ENCODE measurements at regions not wholly inside any gene's neighbourhood (a gene's known extent, or its start where the extent isn't known, plus 50 kb on each side); places are given as distances from the start of the nearest gene placed in this dataset.

GRCh38 chr1:38277646-38278045, 231.1 kb upstream of the POU3F1 start:
- DNase-seq, result no peak

- DNase-seq, result no peak
Measured at GRCh38 chr1:38275960-38276359, 229.4 kb upstream of the POU3F1 start.

GRCh38 chr1:38274974-38275373, 228.4 kb upstream of the POU3F1 start:
- DNase-seq, result no peak

GRCh38 chr1:38273196-38273804, 226.7 kb upstream of the POU3F1 start:
- DNase-seq, result no peak

- no peak for DNase-seq
Measured at GRCh38 chr1:38272515-38272914, 225.9 kb upstream of the POU3F1 start.

GRCh38 chr1:38270849-38271633, 224.4 kb upstream of the POU3F1 start:
- DNase-seq, result no peak

GRCh38 chr1:38269923-38270848, 223.6 kb upstream of the POU3F1 start:
- DNase-seq, result no peak

- no peak for DNase-seq
Measured at GRCh38 chr1:38268226-38268625, 221.6 kb upstream of the POU3F1 start.

- DNase-seq, result no peak
Measured at GRCh38 chr1:38267037-38268036, 220.7 kb upstream of the POU3F1 start.

- DNase-seq, result no peak
Measured at GRCh38 chr1:38266197-38266520, 219.6 kb upstream of the POU3F1 start.

- DNase-seq, result no peak
Measured at GRCh38 chr1:38265293-38266196, 219.0 kb upstream of the POU3F1 start.

GRCh38 chr1:38263438-38263837, 216.8 kb upstream of the POU3F1 start:
- DNase-seq, result no peak

GRCh38 chr1:38261574-38261973, 215.0 kb upstream of the POU3F1 start:
- no peak for DNase-seq

- no peak for DNase-seq
Measured at GRCh38 chr1:38258085-38258627, 211.6 kb upstream of the POU3F1 start.

GRCh38 chr1:38257374-38257773, 210.8 kb upstream of the POU3F1 start:
- no peak for DNase-seq

- no peak for DNase-seq
Measured at GRCh38 chr1:38256072-38256471, 209.5 kb upstream of the POU3F1 start.

- no peak for DNase-seq
Measured at GRCh38 chr1:38253314-38253713, 206.7 kb upstream of the POU3F1 start.

GRCh38 chr1:38250356-38250755, 203.8 kb upstream of the POU3F1 start:
- no peak for DNase-seq

- no peak for DNase-seq
Measured at GRCh38 chr1:38249001-38249400, 202.4 kb upstream of the POU3F1 start.

GRCh38 chr1:38246955-38247952, 200.7 kb upstream of the POU3F1 start:
- DNase-seq, result no peak
